HG02885 (cell line): ENCODE measurements at regions not wholly inside any gene's neighbourhood (a gene's known extent, or its start where the extent isn't known, plus 50 kb on each side); places are given as distances from the start of the nearest gene placed in this dataset.

ENCODE experiments used
- ATAC-seq: cut with Tn5 transposase; IDR thresholded peaks from one replicate; pipeline ENCODE4 v1.9.1; 2021; ENCODE audit warnings: mild to moderate bottlenecking; ENCODE audit not compliant: unreplicated experiment, poor library complexity

GRCh38 chr15:35170207-35170606 is 85.1 kb upstream of the NANOGP8 start:
- no peak for ATAC-seq

DNA sequence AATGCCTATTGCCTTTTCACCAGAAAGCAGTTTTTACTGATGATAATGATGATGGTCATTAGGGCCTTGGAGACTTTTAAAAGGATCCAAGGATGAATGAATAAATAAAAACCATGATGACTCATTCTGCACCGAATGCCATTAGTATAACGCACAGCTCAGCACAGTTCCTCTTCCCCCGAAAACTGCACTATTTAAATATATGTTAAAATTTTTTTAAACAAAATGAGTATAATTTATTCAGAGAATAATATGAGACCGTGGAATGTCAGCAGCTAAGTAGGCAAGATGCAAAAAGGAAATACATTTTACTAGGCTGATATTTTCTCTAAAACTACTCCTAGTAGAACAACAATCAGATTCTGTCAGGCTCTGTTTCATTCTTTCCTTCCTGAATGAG is 83.4 kb upstream of the NANOGP8 start:
- no peak for ATAC-seq

- ATAC-seq = no peak
Observed at GRCh38 chr15:35167675-35168074, 82.6 kb upstream of the NANOGP8 start.

DNA sequence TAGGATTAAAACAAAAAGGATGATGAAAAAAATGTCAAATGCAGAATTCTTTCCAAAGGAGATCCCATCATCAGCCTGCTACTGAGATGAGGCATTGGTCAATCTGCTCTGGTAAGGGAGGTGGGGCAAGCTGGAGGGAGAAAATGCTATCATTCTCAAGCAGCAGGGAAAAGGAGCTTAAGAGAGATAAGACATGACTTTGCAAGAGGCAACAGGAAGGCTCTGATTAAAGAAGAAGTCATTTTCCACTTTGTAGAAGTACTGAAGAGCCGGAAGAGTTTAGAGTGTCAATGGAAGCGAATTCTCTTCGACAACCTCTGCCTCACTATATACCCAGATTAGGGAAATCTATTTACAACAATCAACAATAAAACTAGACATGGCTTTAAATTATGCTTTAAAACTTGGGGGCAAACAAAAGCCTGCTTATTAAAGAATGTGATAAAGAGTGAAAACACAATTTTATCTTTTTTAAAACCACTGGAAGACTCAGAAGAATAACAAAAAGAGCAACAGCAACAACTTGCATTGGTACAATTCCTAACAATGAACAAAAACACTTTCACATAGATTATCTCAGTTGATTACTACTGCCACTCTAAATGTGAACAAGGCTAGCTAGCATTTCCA is 81.8 kb upstream of the NANOGP8 start:
- no peak for ATAC-seq

GRCh38 chr15:35161694-35162093 is 76.6 kb upstream of the NANOGP8 start:
- no peak for ATAC-seq

- no peak for ATAC-seq
Observed at GRCh38 chr15:35159170-35159569, 74.1 kb upstream of the NANOGP8 start.

- ATAC-seq = no peak
Observed at GRCh38 chr15:35151782-35152181, 66.7 kb upstream of the NANOGP8 start.

DNA sequence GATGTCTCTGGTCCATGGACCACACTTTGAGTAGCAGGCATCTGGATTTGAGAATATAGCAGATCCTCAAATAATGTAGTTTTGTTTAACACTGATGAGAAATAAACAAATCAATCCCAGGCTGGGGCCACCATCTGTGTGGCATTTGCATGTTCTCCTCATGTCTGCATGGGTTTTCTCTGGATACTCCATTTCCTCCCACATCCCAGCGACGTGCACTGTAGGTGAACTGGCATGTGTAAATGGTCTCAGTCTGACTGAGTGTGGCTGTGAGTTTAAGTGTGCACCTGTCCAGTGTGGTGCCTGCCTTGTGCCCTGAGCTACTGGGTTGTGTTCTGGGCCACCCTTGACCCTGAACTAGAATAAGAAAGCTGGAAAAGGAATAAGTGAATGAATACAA is 66.3 kb upstream of the NANOGP8 start:
- ATAC-seq = no peak

GRCh38 chr15:35150361-35150760 is 65.3 kb upstream of the NANOGP8 start:
- ATAC-seq = no peak

DNA sequence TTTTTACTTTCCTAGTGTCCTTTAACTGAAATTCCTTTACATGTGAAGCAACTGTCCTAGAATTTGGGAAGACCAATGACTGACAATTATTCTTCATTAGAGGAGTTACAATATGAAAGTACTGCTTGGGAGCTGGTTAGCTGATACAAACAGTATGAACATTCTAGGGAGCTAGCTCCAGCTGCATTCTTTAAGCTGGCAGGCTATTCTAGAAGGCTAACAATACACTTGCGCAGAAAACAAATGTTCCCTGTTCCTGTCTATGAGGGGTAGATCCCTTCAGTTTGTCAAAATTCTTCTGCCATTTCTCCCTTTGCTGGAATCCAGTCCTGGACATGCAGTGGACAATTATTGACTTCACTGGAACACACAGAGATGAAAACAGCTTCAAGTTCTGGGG is 60.2 kb upstream of the NANOGP8 start:
- no peak for ATAC-seq

- ATAC-seq = no peak
Observed at GRCh38 chr15:35142578-35142977, 57.5 kb upstream of the NANOGP8 start.

GRCh38 chr15:35141743-35142471 is 56.8 kb upstream of the NANOGP8 start:
- peak; percentile 37 for ATAC-seq

GRCh38 chr15:35139822-35140221 is 54.7 kb upstream of the NANOGP8 start:
- ATAC-seq = no peak

- no peak for ATAC-seq
Observed at GRCh38 chr15:35137190-35137574, 52.1 kb upstream of the NANOGP8 start.

GRCh38 chr15:35136321-35137189 is 51.5 kb upstream of the NANOGP8 start:
- ATAC-seq = peak; percentile 98
